ENCODE measurements at regions not wholly inside any gene's neighbourhood (a gene's known extent, or its start where the extent isn't known, plus 50 kb on each side); places are given as distances from the start of the nearest gene placed in this dataset.

DNA sequence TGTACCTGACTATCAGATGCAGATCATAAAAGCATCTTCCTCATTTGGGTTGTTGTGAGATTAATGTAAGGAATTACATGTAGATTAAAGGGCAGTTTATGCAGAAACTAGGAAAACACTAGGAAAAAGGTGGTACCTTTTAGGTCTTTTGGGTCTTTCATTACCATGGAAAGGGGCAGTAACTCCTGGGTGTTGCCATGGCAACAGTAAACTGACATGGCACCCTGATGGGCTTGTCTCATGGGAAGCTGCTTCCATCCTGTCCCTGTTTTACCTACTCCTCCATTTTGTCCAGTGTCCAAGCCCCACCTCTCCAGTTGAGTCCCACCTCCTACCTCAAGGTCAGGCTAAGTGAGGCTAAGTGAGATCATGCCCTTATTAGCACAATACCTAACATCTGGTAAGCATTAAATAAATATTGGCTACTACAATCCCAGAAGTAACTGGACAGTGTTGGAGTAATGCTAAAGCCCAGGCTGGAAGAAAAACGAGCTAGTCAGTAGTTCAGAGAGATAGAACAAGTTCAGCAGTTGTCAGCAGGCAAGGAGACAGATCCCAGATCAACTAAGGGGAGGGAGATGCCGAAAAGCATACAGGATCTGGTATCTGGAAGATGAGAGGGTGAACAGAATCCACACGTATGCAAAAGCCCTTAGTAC is 240.0 kb upstream of the AUTS2 start:
- TF ChIP-seq, protein P1, sequence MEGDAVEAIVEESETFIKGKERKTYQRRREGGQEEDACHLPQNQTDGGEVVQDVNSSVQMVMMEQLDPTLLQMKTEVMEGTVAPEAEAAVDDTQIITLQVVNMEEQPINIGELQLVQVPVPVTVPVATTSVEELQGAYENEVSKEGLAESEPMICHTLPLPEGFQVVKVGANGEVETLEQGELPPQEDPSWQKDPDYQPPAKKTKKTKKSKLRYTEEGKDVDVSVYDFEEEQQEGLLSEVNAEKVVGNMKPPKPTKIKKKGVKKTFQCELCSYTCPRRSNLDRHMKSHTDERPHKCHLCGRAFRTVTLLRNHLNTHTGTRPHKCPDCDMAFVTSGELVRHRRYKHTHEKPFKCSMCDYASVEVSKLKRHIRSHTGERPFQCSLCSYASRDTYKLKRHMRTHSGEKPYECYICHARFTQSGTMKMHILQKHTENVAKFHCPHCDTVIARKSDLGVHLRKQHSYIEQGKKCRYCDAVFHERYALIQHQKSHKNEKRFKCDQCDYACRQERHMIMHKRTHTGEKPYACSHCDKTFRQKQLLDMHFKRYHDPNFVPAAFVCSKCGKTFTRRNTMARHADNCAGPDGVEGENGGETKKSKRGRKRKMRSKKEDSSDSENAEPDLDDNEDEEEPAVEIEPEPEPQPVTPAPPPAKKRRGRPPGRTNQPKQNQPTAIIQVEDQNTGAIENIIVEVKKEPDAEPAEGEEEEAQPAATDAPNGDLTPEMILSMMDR (tag by site-specific recombination; IDR thresholded peaks at IDR 0.05), result no peak
- TF ChIP-seq SP3 (tag by site-specific recombination; IDR thresholded peaks at IDR 0.05) (no peak), ZNF707 (tag by site-specific recombination; IDR thresholded peaks at IDR 0.05) (no peak), ZNF692 (tag by site-specific recombination; IDR thresholded peaks at IDR 0.05) (no peak), ZNF302 (tag by site-specific recombination; IDR thresholded peaks at IDR 0.05; ENCODE audit: low read depth) (no peak), ZNF23 (tag by site-specific recombination; IDR thresholded peaks at IDR 0.05; ENCODE audit: borderline replicate concordance) (no peak)
- TF ChIP-seq, protein P2, sequence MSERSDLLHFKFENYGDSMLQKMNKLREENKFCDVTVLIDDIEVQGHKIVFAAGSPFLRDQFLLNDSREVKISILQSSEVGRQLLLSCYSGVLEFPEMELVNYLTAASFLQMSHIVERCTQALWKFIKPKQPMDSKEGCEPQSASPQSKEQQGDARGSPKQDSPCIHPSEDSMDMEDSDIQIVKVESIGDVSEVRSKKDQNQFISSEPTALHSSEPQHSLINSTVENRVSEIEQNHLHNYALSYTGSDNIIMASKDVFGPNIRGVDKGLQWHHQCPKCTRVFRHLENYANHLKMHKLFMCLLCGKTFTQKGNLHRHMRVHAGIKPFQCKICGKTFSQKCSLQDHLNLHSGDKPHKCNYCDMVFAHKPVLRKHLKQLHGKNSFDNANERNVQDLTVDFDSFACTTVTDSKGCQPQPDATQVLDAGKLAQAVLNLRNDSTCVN (tag by site-specific recombination; optimal IDR thresholded peaks at IDR 0.05), result no peak

All from HEK293 (cell line).